HL-60 (cell line): ENCODE measurements at regions not wholly inside any gene's neighbourhood (a gene's known extent, or its start where the extent isn't known, plus 50 kb on each side); places are given as distances from the start of the nearest gene placed in this dataset.

Experiments
- DNase-seq, 2 experiments: peaks; one replicate each; pipeline ENCODE4 v3.0.0-alpha.2; 2010 to 2020; ENCODE audit warnings: low read depth in 1 of 2, low spot score in 1 of 2
- H3K27ac ChIP-seq: fragments of 250-450 bp; sonication (Bioruptor Pico); replicated peaks from 2 replicates; pipeline ENCODE4 v1.5.1; 2020; ENCODE audit warnings: mild to moderate bottlenecking, moderate library complexity
- H3K27me3 ChIP-seq: fragments of 250-450 bp; sonication (Bioruptor Pico); 2 replicates; pipeline ENCODE4 v1.5.1; 2021; ENCODE audit warnings: mild to moderate bottlenecking, moderate library complexity; ENCODE audit not compliant: insufficient read depth, poor library complexity, severe bottlenecking
- H3K4me3 ChIP-seq: replicated peaks from 2 replicates; pipeline ENCODE4 v1.5.1; 2011; ENCODE audit warnings: mild to moderate bottlenecking, control low read depth, low read length; ENCODE audit not compliant: insufficient read depth
- GABPA ChIP-seq: IDR thresholded peaks from 2 replicates; pipeline ENCODE4 v1.6.1; 2012; ENCODE audit warnings: low read depth
- POLR2AphosphoS5 ChIP-seq: IDR thresholded peaks from 2 replicates; pipeline ENCODE4 v1.6.1; 2012; ENCODE audit warnings: low read depth
- SPI1 ChIP-seq: IDR thresholded peaks from 2 replicates; pipeline ENCODE4 v1.6.1; 2012; ENCODE audit warnings: low read depth, mild to moderate bottlenecking, borderline replicate concordance
- TF ChIP-seq, protein P1 (sequence below): IDR thresholded peaks from 2 replicates; pipeline ENCODE4 v1.6.1; 2012; ENCODE audit warnings: low read depth; ENCODE audit not compliant: insufficient replicate concordance
- TF ChIP-seq, protein P2 (sequence below): IDR thresholded peaks from one replicate; pipeline ENCODE4 v1.5.1; 2011; ENCODE audit warnings: low read length, control low read depth, inconsistent platforms; ENCODE audit not compliant: insufficient read depth

DNA sequence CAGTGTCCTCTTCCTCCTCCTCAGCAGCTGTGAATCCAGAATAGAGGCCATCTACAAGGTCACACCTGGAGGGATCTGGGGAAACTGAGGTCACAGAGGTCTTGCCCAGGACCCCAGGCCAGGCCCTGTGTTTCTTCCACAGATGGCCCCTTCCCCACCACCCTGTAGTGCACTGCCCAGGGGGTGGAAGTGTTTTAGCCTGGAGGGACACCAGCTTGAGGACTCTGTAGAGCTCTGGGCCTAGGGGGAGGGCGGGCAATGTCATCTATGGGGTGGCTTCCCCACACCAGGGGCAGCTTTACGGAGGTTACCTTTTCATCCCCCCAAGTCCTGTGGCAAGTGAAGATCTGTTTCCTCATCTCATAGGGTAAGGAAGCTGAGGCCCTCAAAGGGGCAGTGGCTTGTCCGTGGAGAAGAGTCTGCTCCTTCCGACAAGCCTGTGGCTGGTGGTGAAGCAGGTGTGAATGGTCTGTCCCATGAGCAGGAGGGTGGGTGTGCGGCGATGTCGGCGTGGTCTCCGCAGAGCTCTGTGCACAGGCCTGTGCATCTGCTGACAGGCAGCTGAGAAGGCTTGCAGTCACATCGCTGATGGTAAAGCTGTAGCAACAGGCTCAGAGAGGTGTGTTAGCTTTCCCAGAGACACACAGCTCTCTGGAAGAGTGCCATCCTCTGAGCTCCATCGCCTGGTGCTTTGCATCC is 74.1 kb upstream of the WNT7B start:
- no peaks in the 10 kb centered on the region for H3K27me3 ChIP-seq
- DNase-seq, result peak in 1 of 2 experiments; percentile 46
- H3K27ac ChIP-seq, result peak overlapping the region; percentile 48
- TF ChIP-seq, protein P1, sequence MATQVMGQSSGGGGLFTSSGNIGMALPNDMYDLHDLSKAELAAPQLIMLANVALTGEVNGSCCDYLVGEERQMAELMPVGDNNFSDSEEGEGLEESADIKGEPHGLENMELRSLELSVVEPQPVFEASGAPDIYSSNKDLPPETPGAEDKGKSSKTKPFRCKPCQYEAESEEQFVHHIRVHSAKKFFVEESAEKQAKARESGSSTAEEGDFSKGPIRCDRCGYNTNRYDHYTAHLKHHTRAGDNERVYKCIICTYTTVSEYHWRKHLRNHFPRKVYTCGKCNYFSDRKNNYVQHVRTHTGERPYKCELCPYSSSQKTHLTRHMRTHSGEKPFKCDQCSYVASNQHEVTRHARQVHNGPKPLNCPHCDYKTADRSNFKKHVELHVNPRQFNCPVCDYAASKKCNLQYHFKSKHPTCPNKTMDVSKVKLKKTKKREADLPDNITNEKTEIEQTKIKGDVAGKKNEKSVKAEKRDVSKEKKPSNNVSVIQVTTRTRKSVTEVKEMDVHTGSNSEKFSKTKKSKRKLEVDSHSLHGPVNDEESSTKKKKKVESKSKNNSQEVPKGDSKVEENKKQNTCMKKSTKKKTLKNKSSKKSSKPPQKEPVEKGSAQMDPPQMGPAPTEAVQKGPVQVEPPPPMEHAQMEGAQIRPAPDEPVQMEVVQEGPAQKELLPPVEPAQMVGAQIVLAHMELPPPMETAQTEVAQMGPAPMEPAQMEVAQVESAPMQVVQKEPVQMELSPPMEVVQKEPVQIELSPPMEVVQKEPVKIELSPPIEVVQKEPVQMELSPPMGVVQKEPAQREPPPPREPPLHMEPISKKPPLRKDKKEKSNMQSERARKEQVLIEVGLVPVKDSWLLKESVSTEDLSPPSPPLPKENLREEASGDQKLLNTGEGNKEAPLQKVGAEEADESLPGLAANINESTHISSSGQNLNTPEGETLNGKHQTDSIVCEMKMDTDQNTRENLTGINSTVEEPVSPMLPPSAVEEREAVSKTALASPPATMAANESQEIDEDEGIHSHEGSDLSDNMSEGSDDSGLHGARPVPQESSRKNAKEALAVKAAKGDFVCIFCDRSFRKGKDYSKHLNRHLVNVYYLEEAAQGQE, result no peak
- TF ChIP-seq POLR2AphosphoS5 (no peak), GABPA (no peak), SPI1 (no peak)
- TF ChIP-seq, protein P2, sequence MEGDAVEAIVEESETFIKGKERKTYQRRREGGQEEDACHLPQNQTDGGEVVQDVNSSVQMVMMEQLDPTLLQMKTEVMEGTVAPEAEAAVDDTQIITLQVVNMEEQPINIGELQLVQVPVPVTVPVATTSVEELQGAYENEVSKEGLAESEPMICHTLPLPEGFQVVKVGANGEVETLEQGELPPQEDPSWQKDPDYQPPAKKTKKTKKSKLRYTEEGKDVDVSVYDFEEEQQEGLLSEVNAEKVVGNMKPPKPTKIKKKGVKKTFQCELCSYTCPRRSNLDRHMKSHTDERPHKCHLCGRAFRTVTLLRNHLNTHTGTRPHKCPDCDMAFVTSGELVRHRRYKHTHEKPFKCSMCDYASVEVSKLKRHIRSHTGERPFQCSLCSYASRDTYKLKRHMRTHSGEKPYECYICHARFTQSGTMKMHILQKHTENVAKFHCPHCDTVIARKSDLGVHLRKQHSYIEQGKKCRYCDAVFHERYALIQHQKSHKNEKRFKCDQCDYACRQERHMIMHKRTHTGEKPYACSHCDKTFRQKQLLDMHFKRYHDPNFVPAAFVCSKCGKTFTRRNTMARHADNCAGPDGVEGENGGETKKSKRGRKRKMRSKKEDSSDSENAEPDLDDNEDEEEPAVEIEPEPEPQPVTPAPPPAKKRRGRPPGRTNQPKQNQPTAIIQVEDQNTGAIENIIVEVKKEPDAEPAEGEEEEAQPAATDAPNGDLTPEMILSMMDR, result no peak
- no peak overlapping the region for H3K4me3 ChIP-seq

DNA sequence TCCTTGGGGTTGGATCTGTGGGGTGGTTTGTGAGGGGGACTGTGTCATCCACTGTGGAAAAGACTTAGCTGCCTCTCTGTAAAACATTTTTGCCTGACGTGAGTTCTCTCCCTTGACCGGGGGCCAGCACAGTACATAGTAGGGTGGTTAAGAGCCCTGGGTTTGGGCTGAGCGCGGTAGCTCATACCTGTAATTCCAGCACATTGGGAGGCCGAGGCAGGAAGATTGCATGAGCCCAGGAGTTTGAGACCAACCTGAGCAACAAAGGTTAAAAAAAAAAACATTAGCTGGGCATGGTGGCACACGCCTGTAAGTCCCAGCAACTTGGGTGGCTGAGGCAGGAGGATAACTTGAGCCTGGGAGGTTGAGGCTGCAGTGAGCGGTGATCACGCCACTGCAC is 74.7 kb upstream of the WNT7B start:
- Histone ChIP-seq H3K27me3 (no peaks in the 10 kb centered on the region), H3K27ac (peak overlapping the region; percentile 48), H3K4me3 (no peak overlapping the region)
- no peak for TF ChIP-seq GABPA
- no peak for TF ChIP-seq POLR2AphosphoS5
- TF ChIP-seq, protein P1, result no peak
- TF ChIP-seq SPI1, result no peak
- TF ChIP-seq, protein P2, result no peak
- DNase-seq, result no peak

DNA sequence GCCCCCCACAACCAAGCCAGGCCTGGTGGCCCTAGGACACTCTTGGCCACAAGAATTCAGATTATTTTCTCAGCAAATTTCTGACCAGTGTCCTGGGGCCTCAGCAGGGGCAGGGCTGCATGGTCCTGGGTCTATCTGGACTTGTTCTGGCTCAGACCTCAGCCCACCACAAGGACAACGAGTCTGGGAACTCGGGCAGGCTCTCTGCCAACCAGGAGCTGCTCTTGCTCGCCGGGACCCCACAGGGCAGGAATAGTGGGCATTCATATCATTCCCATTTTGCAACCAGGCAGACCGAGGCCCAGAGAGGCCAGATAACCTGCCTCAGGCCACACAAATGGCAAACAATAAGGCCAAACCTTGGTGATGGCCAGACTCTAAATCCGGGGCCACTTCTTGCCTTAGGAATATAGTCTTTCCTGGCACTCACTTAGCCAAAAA is 75.4 kb upstream of the WNT7B start:
- TF ChIP-seq POLR2AphosphoS5 (no peak), SPI1 (no peak), GABPA (no peak)
- TF ChIP-seq, protein P2, result no peak
- TF ChIP-seq, protein P1, result no peak
- DNase-seq, result no peak
- H3K27me3 ChIP-seq, result no peaks in the 10 kb centered on the region
- H3K4me3 ChIP-seq, result no peak overlapping the region
- H3K27ac ChIP-seq, result peak overlapping the region; percentile 83
